HG03378 (cell line): ENCODE measurements at regions not wholly inside any gene's neighbourhood (a gene's known extent, or its start where the extent isn't known, plus 50 kb on each side); places are given as distances from the start of the nearest gene placed in this dataset.
"Not testable (repeated sequence)": the region's sequence is repeated elsewhere in the genome, so short reads cannot be mapped to it uniquely, and the experiment has no call there.

Experiments
- ATAC-seq: cut with Tn5 transposase; IDR thresholded peaks from one replicate; pipeline ENCODE4 v1.9.1; 2021; ENCODE audit warnings: mild to moderate bottlenecking, moderate library complexity; ENCODE audit not compliant: unreplicated experiment

- no peak for ATAC-seq
Measured at GRCh38 chr14:97804056-97804455, 1006.9 kb downstream of the VRK1 start.

DNA sequence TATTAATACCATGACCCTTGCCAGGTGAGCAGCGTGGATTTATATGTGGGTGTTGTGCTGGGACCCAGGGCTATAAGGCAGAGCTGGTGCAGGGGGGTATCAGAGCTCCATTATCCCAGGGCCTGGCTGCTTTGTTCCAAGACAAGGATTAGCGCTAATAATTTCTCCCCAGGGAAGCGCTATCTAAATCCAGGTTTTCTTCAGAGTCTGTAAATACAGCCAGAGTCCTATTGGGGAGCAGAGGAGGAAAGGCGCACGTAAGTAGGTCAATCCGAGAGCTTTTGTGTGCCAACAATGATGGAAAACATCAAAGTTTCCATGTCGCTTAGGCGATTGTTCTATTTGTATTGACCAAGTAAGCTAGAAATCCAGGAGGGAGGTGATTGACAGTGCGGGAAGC is 1009.7 kb downstream of the VRK1 start:
- no peak for ATAC-seq

DNA sequence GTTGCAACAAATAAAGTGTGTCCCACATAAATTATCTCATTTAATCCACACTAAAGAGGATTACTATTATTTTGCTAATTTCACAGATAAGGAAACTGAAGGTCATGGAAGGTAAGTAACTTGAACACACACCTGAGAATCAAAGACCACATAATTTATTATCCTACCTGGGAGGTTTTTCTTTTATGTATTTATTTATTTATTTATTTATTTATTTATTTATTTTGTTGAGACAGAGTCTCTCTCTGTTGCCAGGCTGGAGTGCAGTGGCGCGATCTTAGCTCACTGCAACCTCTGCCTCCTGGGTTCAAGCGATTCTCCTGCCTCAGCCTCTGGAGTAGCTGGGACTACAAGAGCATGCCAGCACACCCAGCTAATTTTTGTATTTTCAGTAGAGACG is 1011.4 kb downstream of the VRK1 start:
- not testable (repeated sequence) for ATAC-seq

GRCh38 chr14:97813556-97813955 is 1016.4 kb downstream of the VRK1 start:
- ATAC-seq, result no peak

- no peak for ATAC-seq
Measured at GRCh38 chr14:97820781-97821180, 1023.6 kb downstream of the VRK1 start.

DNA sequence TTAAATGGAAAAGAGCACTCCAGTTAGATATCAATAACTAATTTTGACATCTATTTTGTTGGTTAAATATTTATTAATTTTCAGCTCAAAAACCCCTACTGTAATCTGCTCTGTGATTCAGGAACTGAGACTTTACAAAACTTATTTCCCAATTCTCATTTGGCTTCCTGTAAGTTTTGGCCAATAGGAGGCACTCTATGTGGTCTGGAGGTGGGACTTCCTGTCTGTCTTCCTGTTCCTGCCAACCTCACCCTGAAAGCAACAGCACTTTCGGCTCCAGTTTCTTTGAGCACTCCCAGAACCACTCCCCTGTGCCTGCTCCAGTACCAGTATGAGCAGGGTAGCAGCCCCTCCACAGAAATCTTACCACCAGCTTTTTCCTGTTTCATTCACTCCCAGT is 1027.0 kb downstream of the VRK1 start:
- no peak for ATAC-seq

DNA sequence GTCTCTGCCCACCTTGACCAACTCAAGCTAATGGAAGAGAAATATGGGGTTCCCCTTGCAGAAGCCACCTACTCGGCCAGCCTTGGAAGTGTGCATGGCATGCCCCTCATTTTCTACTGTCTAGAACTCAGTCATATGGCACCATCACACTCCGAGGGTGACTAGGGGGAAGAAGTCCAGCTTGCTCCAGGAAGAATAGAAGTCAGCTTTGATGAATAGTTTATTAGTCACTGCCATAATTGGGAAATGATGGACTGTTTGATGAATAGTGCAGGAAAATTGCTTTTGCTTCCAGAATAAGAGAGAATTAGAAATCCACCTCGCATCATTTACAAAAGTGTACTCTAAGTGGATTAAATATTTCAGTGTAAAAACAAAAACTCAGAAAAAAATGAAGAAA is 1030.6 kb downstream of the VRK1 start:
- ATAC-seq, result no peak

DNA sequence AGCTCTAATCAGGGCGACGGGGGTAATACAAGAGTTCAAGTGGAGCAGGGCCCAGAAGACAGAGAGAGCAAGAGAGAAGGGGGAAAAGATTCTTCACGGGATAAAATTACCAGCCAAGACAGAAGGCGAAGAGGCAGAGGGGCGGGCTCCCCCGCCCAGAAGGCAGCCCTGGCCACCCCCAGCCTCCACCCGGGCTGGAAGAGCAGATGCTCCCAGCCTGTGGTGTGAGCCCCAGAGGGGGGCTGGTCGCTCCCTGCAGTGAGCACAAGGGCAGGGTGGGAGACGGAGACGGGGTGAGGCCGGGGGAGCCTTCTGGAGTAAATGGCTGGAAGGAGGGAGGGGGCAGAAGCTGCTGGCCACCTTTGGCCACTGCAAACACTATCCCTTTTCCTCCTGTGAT is 1035.6 kb downstream of the VRK1 start:
- no peak for ATAC-seq

GRCh38 chr14:97838986-97839385 is 1041.8 kb downstream of the VRK1 start:
- no peak for ATAC-seq

GRCh38 chr14:97840159-97840558 is 1043.0 kb downstream of the VRK1 start:
- no peak for ATAC-seq

DNA sequence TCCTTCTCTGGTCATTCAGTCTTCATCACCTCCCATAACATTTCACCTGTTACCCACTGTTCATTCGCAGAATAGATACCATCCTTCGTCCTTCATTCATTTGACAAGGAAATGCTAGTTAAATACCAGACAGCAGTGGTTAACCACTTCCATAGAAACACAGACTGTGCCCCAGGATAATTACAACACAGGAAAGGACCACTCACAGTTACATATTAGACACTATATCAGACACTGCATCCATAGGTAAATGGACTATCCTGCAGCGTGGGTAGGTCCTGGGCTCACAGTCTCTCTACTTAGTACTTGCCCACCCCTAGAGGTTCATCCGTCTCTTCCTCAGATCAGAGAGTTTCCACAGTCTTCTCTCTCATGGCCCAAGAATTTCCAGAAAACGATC is 1044.6 kb downstream of the VRK1 start:
- no peak for ATAC-seq

GRCh38 chr14:97843066-97843465 is 1045.9 kb downstream of the VRK1 start:
- no peak for ATAC-seq

DNA sequence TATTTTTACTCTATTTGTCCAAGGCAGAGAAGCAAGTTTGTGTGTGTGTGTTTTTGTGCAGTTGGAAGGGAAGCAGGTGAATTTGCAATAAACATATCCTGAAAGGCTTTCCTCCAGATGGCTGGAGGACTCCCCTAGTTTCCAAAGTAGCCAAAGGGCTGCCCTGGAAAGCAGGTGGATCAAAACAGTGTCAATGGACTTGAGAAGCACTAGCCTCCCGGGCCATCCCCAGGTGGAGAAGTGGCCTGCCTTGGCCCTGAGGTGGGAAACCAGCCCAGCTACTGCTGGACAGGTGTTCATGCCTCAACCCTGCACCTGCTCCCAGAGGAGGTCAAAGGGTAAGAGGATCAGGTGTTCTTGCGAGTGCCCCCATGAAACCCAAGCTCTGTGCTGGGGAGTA is 1046.9 kb downstream of the VRK1 start:
- no peak for ATAC-seq

GRCh38 chr14:97846156-97846555 is 1049.0 kb downstream of the VRK1 start:
- ATAC-seq, result no peak

DNA sequence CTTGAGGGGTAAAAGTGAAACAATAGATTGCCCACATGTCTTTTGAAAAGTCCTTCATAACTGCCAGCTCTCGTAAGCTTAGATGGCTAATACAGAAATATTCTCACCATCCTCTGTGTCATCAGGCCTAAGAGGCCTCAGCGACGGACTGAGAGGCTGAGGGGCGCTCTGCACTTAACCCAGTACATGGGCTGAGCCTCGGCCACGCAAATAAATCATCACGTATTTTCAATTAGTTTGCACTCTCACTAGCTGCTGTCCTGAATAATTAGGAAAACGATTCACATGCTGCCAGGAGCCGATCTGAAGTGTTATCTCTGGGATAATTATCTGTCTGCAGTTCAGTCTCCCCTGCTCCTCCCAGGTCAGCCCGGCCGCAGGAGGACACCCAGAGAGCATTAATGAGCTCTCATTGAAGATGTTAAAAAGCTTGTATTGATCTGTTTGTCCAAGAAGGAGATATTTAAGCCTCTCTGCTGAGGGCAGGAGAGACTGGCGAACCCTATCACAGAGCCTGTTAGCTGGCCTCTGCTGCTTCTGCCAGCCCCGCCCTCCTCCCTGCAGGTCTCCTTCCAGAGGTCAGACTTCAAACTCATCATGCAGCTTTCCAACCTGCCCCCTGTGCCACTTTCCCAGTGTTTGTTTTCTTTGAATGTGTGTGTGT is 1051.3 kb downstream of the VRK1 start:
- no peak for ATAC-seq

- no peak for ATAC-seq
Measured at GRCh38 chr14:97850466-97850865, 1053.3 kb downstream of the VRK1 start.

DNA sequence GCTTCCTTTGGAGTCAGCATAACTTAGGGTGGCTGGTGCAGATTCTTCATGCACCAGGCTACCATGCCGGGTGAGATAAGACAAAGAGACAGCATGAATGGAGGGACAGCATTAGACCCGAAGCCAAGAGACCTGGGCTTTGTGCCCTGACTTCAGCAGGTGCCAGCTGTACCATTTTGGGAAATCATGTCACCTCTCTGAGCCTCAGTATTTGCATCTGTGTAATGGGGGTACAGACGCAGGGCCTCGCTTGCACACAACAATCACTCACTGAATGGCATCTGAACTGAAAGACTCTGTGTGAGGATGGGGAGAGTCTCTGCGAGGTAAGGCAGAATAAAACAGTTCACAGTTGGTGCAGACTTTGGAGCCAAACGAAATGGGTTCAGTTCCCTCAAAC is 1053.7 kb downstream of the VRK1 start:
- ATAC-seq, result no peak

DNA sequence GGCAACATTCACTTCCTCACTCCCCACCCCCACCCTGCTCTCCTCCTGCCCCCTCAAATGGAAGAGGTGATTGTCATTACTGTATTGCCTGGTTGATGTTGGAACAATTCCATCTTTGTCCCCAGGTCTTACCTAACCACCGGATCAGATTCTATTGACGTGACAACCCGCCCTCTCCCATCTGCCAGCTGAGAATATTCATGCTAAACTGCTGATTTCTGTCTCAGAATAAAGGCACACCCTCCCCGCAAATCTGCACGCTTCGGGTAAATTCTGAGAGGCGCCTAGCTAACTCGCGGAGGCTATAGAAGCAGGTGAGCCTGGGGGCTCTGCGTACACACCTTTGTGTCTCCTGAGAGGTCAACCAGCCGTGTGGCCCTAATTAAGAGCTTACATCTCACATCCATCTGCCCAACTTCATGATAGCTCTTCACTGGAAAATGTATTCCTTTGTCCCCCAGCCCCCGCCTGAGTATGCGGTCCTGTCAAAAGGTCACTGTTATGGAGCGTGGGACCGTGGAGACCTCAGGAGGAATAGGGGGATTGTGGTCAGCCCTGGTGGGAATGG is 1054.3 kb downstream of the VRK1 start:
- ATAC-seq, result no peak

DNA sequence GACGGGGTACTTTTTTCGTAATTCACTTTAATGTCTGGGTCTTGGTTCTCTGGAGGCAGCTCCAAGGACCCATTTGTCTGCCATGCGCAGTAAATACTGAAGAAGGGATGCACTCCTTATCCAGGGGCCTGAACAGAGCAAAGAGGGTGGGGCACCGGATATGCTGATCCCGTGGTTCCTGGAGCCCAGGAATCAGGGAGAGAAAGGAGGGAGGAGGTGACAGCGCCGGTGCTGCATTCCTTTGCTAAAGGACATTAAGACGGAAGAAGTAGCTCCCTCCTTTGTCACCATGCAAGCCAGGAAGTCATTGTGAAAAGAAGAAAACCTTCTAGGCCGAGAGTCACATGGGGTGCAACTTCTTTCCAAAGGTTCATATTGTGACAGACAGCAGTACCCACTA is 1057.7 kb downstream of the VRK1 start:
- ATAC-seq, result no peak

DNA sequence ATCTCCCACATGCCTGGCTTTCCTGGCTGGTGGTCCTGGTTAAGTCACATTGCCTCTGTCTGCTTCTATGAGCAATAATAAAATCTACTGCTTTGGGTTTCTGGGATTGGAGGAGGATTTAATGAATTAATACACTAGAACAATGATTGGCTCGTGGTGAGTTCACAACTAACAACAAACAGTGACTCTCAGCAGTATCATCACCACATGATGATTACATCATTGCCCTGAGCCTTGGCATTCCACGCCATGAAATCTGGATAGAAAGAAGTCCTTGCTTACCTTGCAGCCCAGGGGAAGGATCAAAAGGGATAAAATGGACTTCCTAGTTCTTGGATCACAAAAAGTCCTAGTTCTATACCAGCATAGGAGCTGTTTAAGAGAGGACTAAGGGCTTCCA is 1069.0 kb downstream of the VRK1 start:
- ATAC-seq, result no peak

GRCh38 chr14:97866664-97867063 is 1069.5 kb downstream of the VRK1 start:
- ATAC-seq, result no peak

GRCh38 chr14:97873291-97873690 is 1076.1 kb downstream of the VRK1 start:
- no peak for ATAC-seq

DNA sequence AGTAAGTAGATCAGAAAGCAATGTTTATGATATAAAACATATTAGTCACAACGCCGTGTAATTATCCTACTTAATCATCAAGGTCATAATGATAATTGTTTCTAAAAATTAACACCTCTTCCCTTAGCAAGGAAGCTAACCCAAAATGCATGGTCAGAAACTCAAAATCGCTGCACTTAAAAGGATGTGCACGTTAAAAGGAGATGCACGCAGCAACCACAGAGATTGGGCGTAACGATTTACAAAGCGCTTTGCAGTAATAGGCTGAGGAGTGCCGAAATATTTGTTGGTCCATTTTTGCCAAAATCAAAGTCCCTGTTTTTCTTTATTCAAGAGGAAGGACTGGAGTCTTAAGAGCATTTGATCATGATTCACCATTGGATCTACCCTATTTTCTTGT is 1077.2 kb downstream of the VRK1 start:
- no peak for ATAC-seq
